Heart right ventricle (tissue), 16 donors: ENCODE measurements at regions not wholly inside any gene's neighbourhood (a gene's known extent, or its start where the extent isn't known, plus 50 kb on each side); places are given as distances from the start of the nearest gene placed in this dataset.

ENCODE experiments used
- ATAC-seq, 8 donors: fragments of 200-7000 bp; cut with Tn5 transposase; one replicate each; pipeline ENCODE4 v1.9.1; 2020; ENCODE audit warnings: mild to moderate bottlenecking in 8 of 8, moderate library complexity in 8 of 8, moderate number of reproducible peaks in 1 of 8
- DNase-seq, 2 donors: peaks; one replicate each; pipeline ENCODE4 v3.0.0-alpha.2; 2020
- H3K27ac ChIP-seq, 10 donors: fragments of 200-600 bp; sonication (generic) in 2 of 10; one replicate each; pipeline versions ENCODE4 v1.5.0 to v1.8.0; 2020 to 2022; ENCODE audit warnings: mild to moderate bottlenecking in 3 of 10
- H3K27me3 ChIP-seq, 7 donors: fragments of 200-600 bp; one replicate each; pipeline ENCODE4 v1.8.0; 2021 to 2022; ENCODE audit warnings: mild to moderate bottlenecking in 2 of 7
- H3K36me3 ChIP-seq, 9 donors: fragments of 200-600 bp; sonication (generic) in 1 of 9; one replicate each; pipeline versions ENCODE4 v1.5.0 to v1.8.0; 2020 to 2022; ENCODE audit warnings: mild to moderate bottlenecking in 2 of 9
- H3K4me1 ChIP-seq, 9 donors: fragments of 200-600 bp; sonication (generic) in 1 of 9; one replicate each; pipeline versions ENCODE4 v1.5.0 to v1.8.0; 2020 to 2022; ENCODE audit warnings: mild to moderate bottlenecking in 4 of 9
- H3K4me3 ChIP-seq, 10 donors: fragments of 200-600 bp; sonication (generic) in 2 of 10; one replicate each; pipeline versions ENCODE4 v1.5.0 to v1.8.0; 2020 to 2022; ENCODE audit warnings: mild to moderate bottlenecking in 7 of 10, moderate library complexity in 2 of 10
- H3K9me3 ChIP-seq, 11 donors: fragments of 200-600 bp in 10 of 11; sonication (generic) in 2 of 11; one replicate each; pipeline versions ENCODE4 v1.5.0 to v1.8.0; 2013 to 2022; ENCODE audit warnings: mild to moderate bottlenecking in 2 of 11, control low read depth in 1 of 11, moderate library complexity in 1 of 11
- CTCF ChIP-seq, 9 donors: fragments of 200-600 bp; sonication (generic) in 2 of 9; IDR thresholded peaks; one replicate each; pipeline versions ENCODE4 v1.5.0 to v1.8.0; 2021 to 2022; ENCODE audit warnings: antibody characterized with exemption in 9 of 9, mild to moderate bottlenecking in 5 of 9, moderate library complexity in 1 of 9
- WGBS, 2 donors: extraction: QIAGEN DNeasy Blood & Tissue Kit; methylation state at CpG; one replicate each; pipeline ENCODE4 v1.1.7; 2013; ENCODE audit warnings: inconsistent platforms in 1 of 2; 5-methylcytosine and 5-hydroxymethylcytosine counted together
- intact Hi-C, 10 donors: fragments of 100-400 bp; cut with DNase I; formaldehyde crosslinking; loops; one replicate each; pipeline versions ENCODE4 v1.11.1 to v1.14.2; 2022
- donor health status: Arrhythmogenic right ventricular cardiomyopathy.
- donor health status: ischemic (EF 13 %, LVEDD 7.1; RV severe dilation, severe dysfunction).
- donor health status: healthy with polysubstance abuse.
- donor health status: DM: no; HTN: yes; CAD: no.
- donor health status: DM: no; HTN: no; CAD: no.
- donor health status: ischemic (EF 25% LVEDD 6.9; RV normal size, moderate dysfunction).
- donor health status: ischemic (EF 25% LVEDD 5.7; RV mildly dilated, moderate dysfunction).
- donor health status: healthy.
- donor health status: DM: yes; HTN: yes; CAD: no.
- donor health status: Ischemic cardiomyopathy.
- donor health status: ischemic (EF 35%, LVEDD 5.7; RV mildly dilated, moderate dysfunction).
- donor health status: nonischemic (EF 11% LVEDD 7.7; RV severe dilation, severe dysfunction).
- donor health status: DM: yes; HTN: yes; CAD: no.
- donor health status: PGD.
- donor health status: ischemic (EF 29% LVEDD 5.4; RV normal size, mild dysfunction).
- donor health status: nonischemic (EF 23%, LVEDD 6.1; RV moderate dilation, normal function).

GRCh38 chr7:53596230-53596629 is 560.8 kb downstream of the POM121L12 start:
- no peak for DNase-seq
- H3K36me3 ChIP-seq: no peaks in the 10 kb centered on the region
- H3K9me3 ChIP-seq: peaks cover 0 to 26% (median 0%) of the 10 kb centered on the region in 11 donors
- WGBS, 2 donors: 42 to 57% methylated on average over 1 of the region's 1 CpG
- TF ChIP-seq CTCF (IDR thresholded peaks at IDR 0.05): no peak
- intact Hi-C loops: no loop called here
- H3K27ac ChIP-seq: no peak overlapping the region
- ATAC-seq: no peak
- H3K4me3 ChIP-seq: no peak overlapping the region
- no peaks in the 10 kb centered on the region for H3K27me3 ChIP-seq
- H3K4me1 ChIP-seq: no peaks in the 10 kb centered on the region

GRCh38 chr7:53600296-53600695 is 564.9 kb downstream of the POM121L12 start:
- H3K27ac ChIP-seq: no peak overlapping the region
- intact Hi-C loops: no loop called here
- 84 to 86% methylated on average over 4 of the region's 4 CpGs for WGBS, 2 donors
- no peaks in the 10 kb centered on the region for H3K4me1 ChIP-seq
- TF ChIP-seq CTCF (IDR thresholded peaks at IDR 0.05): no peak
- H3K36me3 ChIP-seq: no peaks in the 10 kb centered on the region
- peaks cover 0 to 35% (median 0%) of the 10 kb centered on the region in 11 donors for H3K9me3 ChIP-seq
- DNase-seq (no peak), ATAC-seq (no peak)
- H3K4me3 ChIP-seq: no peak overlapping the region
- H3K27me3 ChIP-seq: no peaks in the 10 kb centered on the region

GRCh38 chr7:53602817-53603418 is 567.5 kb downstream of the POM121L12 start:
- Histone ChIP-seq H3K27me3 (no peaks in the 10 kb centered on the region), H3K36me3 (no peaks in the 10 kb centered on the region), H3K4me1 (no peaks in the 10 kb centered on the region), H3K27ac (no peak overlapping the region), H3K4me3 (no peak overlapping the region), H3K9me3 (peaks cover 0 to 31% (median 0%) of the 10 kb centered on the region in 11 donors)
- WGBS, 2 donors: 82 to 83% methylated on average over 6 of the region's 6 CpGs
- TF ChIP-seq CTCF (IDR thresholded peaks at IDR 0.05): no peak
- intact Hi-C loops: no loop called here
- DNase-seq (no peak), ATAC-seq (no peak)

- DNase-seq (no peak), ATAC-seq (no peak)
- no peaks in the 10 kb centered on the region for H3K36me3 ChIP-seq
- H3K27ac ChIP-seq: no peak overlapping the region
- TF ChIP-seq CTCF (IDR thresholded peaks at IDR 0.05): no peak
- intact Hi-C loops: no loop called here
- no peaks in the 10 kb centered on the region for H3K27me3 ChIP-seq
- H3K4me1 ChIP-seq: no peaks in the 10 kb centered on the region
- 93 to 94% methylated on average over 6 of the region's 6 CpGs for WGBS, 2 donors
- H3K4me3 ChIP-seq: no peak overlapping the region
- H3K9me3 ChIP-seq: peaks cover 0 to 26% (median 0%) of the 10 kb centered on the region in 11 donors
Measured at GRCh38 chr7:53603461-53603860, 568.0 kb downstream of the POM121L12 start.
